ENCODE measurements at regions not wholly inside any gene's neighbourhood (a gene's known extent, or its start where the extent isn't known, plus 50 kb on each side); places are given as distances from the start of the nearest gene placed in this dataset.

DNA sequence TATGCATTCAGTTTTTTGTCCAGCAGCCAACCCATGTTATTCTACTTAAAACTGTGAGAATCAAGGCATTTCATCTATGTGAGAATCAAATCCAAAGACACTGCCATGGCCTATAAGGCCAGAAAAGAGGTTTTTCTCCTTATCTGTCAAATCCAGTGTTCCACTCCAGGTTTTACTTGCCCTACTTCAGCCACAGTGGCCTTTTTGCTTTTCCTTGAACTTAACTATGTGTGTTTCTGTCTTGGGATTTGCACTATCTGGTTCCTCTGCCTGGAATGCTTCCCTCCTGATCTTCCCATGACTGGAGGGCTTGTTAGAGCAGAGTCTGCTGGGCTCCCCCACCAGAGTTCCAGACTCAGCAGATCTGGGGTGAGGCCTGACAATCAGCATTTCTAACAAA lies 113.1 kb upstream of the DOK5 start:
- H3K4me1 ChIP-seq (ENCODE audit: control insufficient read depth in 2 of 2, insufficient read depth in 2 of 2, low read length in 2 of 2) = no peaks in the 10 kb centered on the region
- intact Hi-C loops (cut with micrococcal nuclease) = no loop called here
- Mint-ChIP-seq H3K4me1 (no peaks in the 10 kb centered on the region), H3K27me3 (peaks cover 5% of the 10 kb centered on the region), H3K4me3 (no peak overlapping the region), H3K9me3 (ENCODE audit: insufficient read depth) (peaks cover 3% of the 10 kb centered on the region), H3K27ac (no peak overlapping the region)
- TF ChIP-seq CTCF (IDR thresholded peaks at IDR 0.05) = no peak
- TF ChIP-seq EZH2 (IDR thresholded peaks at IDR 0.05; ENCODE audit: borderline replicate concordance, insufficient read depth, low read depth, low read length, poor library complexity, severe bottlenecking) = no peak
- no peaks in the 10 kb centered on the region for H3K79me2 ChIP-seq (ENCODE audit: control insufficient read depth, insufficient read depth, low read length)
- ChIA-PET CTCF (no interaction called here), POLR2A (no interaction called here)
- no peak overlapping the region for H3K4me2 ChIP-seq (replicated peaks; ENCODE audit: low read depth, low read length, poor library complexity, severe bottlenecking)
- DNase-seq (no peak), ATAC-seq (ENCODE audit: low read depth) (no peak)
- no peak overlapping the region for H2AFZ ChIP-seq (ENCODE audit: insufficient read depth, low read depth, low read length, poor library complexity, severe bottlenecking)
- no peak overlapping the region for H3K9ac ChIP-seq (ENCODE audit: low read length)
- H3K36me3 ChIP-seq (replicated peaks in 1 of 2; ENCODE audit: control extremely low read depth in 1 of 2, control insufficient read depth in 1 of 2, extremely low read depth in 1 of 2, insufficient read depth in 2 of 2, low read length in 1 of 2) = no peaks in the 10 kb centered on the region
- no peaks in the 10 kb centered on the region for H3K9me3 ChIP-seq (ENCODE audit: control extremely low read depth in 1 of 3, control insufficient read depth in 2 of 3, insufficient read depth in 1 of 3, low read length in 2 of 3)
- H3K27ac ChIP-seq (ENCODE audit: low read length in 2 of 2) = no peak overlapping the region
- no peaks in the 10 kb centered on the region for H4K20me1 ChIP-seq (ENCODE audit: control insufficient read depth, insufficient read depth, low read length, poor library complexity, severe bottlenecking)
- no peaks in the 10 kb centered on the region for H3K27me3 ChIP-seq (replicated peaks in 1 of 4; ENCODE audit: control extremely low read depth in 1 of 4, control insufficient read depth in 3 of 4, insufficient read depth in 4 of 4, low read length in 3 of 4)
- no peak overlapping the region for H3K4me3 ChIP-seq (ENCODE audit: control extremely low read depth in 1 of 5, extremely low read depth in 1 of 5, insufficient read depth in 1 of 5, low read depth in 2 of 5, low read length in 4 of 5)

- DNase-seq = no peak
- Histone ChIP-seq H3K27me3 (replicated peaks in 1 of 4; ENCODE audit: control extremely low read depth in 1 of 4, control insufficient read depth in 3 of 4, insufficient read depth in 4 of 4, low read length in 3 of 4) (no peaks in the 10 kb centered on the region), H3K4me1 (ENCODE audit: control insufficient read depth in 2 of 2, insufficient read depth in 2 of 2, low read length in 2 of 2) (no peaks in the 10 kb centered on the region), H3K4me2 (replicated peaks; ENCODE audit: low read depth, low read length, poor library complexity, severe bottlenecking) (no peak overlapping the region), H2AFZ (ENCODE audit: insufficient read depth, low read depth, low read length, poor library complexity, severe bottlenecking) (no peak overlapping the region), H3K36me3 (replicated peaks in 1 of 2; ENCODE audit: control extremely low read depth in 1 of 2, control insufficient read depth in 1 of 2, extremely low read depth in 1 of 2, insufficient read depth in 2 of 2, low read length in 1 of 2) (no peaks in the 10 kb centered on the region), H3K9me3 (ENCODE audit: control extremely low read depth in 1 of 3, control insufficient read depth in 2 of 3, insufficient read depth in 1 of 3, low read length in 2 of 3) (no peaks in the 10 kb centered on the region), H4K20me1 (ENCODE audit: control insufficient read depth, insufficient read depth, low read length, poor library complexity, severe bottlenecking) (no peaks in the 10 kb centered on the region), H3K9ac (ENCODE audit: low read length) (no peak overlapping the region), H3K27ac (ENCODE audit: low read length in 2 of 2) (no peak overlapping the region), H3K4me3 (ENCODE audit: control extremely low read depth in 1 of 5, extremely low read depth in 1 of 5, insufficient read depth in 1 of 5, low read depth in 2 of 5, low read length in 4 of 5) (no peak overlapping the region), H3K79me2 (ENCODE audit: control insufficient read depth, insufficient read depth, low read length) (no peaks in the 10 kb centered on the region)
- H3K27ac Mint-ChIP-seq = no peak overlapping the region
- H3K4me1 Mint-ChIP-seq = no peaks in the 10 kb centered on the region
- ChIA-PET POLR2A (no interaction called here), CTCF (no interaction called here)
- ATAC-seq (ENCODE audit: low read depth) = no peak
- H3K9me3 Mint-ChIP-seq (ENCODE audit: insufficient read depth) = peaks cover 1% of the 10 kb centered on the region
- TF ChIP-seq EZH2 (IDR thresholded peaks at IDR 0.05; ENCODE audit: borderline replicate concordance, insufficient read depth, low read depth, low read length, poor library complexity, severe bottlenecking) = no peak
- TF ChIP-seq CTCF (IDR thresholded peaks at IDR 0.05) = no peak
- intact Hi-C loops (cut with micrococcal nuclease) = no loop called here
- no peaks in the 10 kb centered on the region for H3K27me3 Mint-ChIP-seq
- H3K4me3 Mint-ChIP-seq = no peak overlapping the region
Measured at GRCh38 chr20:54364365-54364764, 111.0 kb upstream of the DOK5 start.

Data from B cell (primary cell).